ENCODE measurements at regions not wholly inside any gene's neighbourhood (a gene's known extent, or its start where the extent isn't known, plus 50 kb on each side); places are given as distances from the start of the nearest gene placed in this dataset.
"Not testable (repeated sequence)": the region's sequence is repeated elsewhere in the genome, so short reads cannot be mapped to it uniquely, and the experiment has no call there.

DNA sequence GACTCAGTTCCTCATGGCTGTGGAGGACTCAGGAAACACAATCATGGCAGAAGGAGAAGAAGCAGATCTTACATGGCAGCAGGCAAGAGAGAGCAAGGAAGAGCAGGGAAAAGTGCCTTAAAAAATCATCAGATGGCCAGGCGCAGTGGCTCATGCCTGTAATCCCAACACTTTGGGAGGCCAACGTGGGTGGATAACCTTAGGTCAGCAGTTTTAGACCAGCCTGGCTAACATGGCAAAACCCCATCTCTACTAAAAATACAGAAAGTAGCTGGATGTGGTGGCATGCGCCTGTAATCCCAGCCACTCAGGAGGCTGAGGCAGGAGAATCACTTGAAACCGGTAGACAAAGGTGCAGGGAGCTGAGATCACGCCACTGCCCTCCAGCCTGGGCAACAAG lies 664.6 kb downstream of the DTWD2 start:
- TF ChIP-seq, protein P1, sequence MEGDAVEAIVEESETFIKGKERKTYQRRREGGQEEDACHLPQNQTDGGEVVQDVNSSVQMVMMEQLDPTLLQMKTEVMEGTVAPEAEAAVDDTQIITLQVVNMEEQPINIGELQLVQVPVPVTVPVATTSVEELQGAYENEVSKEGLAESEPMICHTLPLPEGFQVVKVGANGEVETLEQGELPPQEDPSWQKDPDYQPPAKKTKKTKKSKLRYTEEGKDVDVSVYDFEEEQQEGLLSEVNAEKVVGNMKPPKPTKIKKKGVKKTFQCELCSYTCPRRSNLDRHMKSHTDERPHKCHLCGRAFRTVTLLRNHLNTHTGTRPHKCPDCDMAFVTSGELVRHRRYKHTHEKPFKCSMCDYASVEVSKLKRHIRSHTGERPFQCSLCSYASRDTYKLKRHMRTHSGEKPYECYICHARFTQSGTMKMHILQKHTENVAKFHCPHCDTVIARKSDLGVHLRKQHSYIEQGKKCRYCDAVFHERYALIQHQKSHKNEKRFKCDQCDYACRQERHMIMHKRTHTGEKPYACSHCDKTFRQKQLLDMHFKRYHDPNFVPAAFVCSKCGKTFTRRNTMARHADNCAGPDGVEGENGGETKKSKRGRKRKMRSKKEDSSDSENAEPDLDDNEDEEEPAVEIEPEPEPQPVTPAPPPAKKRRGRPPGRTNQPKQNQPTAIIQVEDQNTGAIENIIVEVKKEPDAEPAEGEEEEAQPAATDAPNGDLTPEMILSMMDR (IDR thresholded peaks at IDR 0.05), result not testable (repeated sequence)
- TF ChIP-seq NR1H2 (CRISPR knock-in tag; IDR thresholded peaks at IDR 0.05); ATF1 (CRISPR knock-in tag; IDR thresholded peaks at IDR 0.05); TP53 (CRISPR knock-in tag; IDR thresholded peaks at IDR 0.05); JAZF1 (CRISPR knock-in tag; IDR thresholded peaks at IDR 0.05); NFYB (CRISPR knock-in tag; conservative IDR thresholded peaks at IDR 0.05; ENCODE audit: low read depth): not testable (repeated sequence)
- TF ChIP-seq, protein P2, sequence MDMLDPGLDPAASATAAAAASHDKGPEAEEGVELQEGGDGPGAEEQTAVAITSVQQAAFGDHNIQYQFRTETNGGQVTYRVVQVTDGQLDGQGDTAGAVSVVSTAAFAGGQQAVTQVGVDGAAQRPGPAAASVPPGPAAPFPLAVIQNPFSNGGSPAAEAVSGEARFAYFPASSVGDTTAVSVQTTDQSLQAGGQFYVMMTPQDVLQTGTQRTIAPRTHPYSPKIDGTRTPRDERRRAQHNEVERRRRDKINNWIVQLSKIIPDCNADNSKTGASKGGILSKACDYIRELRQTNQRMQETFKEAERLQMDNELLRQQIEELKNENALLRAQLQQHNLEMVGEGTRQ (CRISPR knock-in tag; IDR thresholded peaks at IDR 0.05), result not testable (repeated sequence)
- TF ChIP-seq, protein P3, sequence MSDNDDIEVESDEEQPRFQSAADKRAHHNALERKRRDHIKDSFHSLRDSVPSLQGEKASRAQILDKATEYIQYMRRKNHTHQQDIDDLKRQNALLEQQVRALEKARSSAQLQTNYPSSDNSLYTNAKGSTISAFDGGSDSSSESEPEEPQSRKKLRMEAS (CRISPR knock-in tag; IDR thresholded peaks at IDR 0.05), result not testable (repeated sequence)
- TF ChIP-seq, protein P4, sequence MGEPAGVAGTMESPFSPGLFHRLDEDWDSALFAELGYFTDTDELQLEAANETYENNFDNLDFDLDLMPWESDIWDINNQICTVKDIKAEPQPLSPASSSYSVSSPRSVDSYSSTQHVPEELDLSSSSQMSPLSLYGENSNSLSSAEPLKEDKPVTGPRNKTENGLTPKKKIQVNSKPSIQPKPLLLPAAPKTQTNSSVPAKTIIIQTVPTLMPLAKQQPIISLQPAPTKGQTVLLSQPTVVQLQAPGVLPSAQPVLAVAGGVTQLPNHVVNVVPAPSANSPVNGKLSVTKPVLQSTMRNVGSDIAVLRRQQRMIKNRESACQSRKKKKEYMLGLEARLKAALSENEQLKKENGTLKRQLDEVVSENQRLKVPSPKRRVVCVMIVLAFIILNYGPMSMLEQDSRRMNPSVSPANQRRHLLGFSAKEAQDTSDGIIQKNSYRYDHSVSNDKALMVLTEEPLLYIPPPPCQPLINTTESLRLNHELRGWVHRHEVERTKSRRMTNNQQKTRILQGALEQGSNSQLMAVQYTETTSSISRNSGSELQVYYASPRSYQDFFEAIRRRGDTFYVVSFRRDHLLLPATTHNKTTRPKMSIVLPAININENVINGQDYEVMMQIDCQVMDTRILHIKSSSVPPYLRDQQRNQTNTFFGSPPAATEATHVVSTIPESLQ (CRISPR knock-in tag; IDR thresholded peaks at IDR 0.05), result not testable (repeated sequence)
- TF ChIP-seq, protein P5, sequence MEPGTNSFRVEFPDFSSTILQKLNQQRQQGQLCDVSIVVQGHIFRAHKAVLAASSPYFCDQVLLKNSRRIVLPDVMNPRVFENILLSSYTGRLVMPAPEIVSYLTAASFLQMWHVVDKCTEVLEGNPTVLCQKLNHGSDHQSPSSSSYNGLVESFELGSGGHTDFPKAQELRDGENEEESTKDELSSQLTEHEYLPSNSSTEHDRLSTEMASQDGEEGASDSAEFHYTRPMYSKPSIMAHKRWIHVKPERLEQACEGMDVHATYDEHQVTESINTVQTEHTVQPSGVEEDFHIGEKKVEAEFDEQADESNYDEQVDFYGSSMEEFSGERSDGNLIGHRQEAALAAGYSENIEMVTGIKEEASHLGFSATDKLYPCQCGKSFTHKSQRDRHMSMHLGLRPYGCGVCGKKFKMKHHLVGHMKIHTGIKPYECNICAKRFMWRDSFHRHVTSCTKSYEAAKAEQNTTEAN (CRISPR knock-in tag; IDR thresholded peaks at IDR 0.05), result not testable (repeated sequence)
